HepG2 (cell line): ENCODE measurements at regions not wholly inside any gene's neighbourhood (a gene's known extent, or its start where the extent isn't known, plus 50 kb on each side); places are given as distances from the start of the nearest gene placed in this dataset.

Experiments
- NFRKB ChIP-seq: fragments of 450-650 bp; IDR thresholded peaks from 2 replicates; pipeline ENCODE4 v1.6.1; 2017
- TOPORS ChIP-seq: sonication (generic); formaldehyde crosslinking; IDR thresholded peaks from 2 replicates; pipeline ENCODE4 v1.8.0; 2023; ENCODE audit warnings: mild to moderate bottlenecking, missing genetic modification reagents
- TF ChIP-seq, protein P1 (sequence below): sonication (generic); formaldehyde crosslinking; IDR thresholded peaks from 2 replicates; pipeline ENCODE4 v1.4.0; 2020; ENCODE audit warnings: mild to moderate bottlenecking, missing genetic modification reagents

- TF ChIP-seq, protein P1, sequence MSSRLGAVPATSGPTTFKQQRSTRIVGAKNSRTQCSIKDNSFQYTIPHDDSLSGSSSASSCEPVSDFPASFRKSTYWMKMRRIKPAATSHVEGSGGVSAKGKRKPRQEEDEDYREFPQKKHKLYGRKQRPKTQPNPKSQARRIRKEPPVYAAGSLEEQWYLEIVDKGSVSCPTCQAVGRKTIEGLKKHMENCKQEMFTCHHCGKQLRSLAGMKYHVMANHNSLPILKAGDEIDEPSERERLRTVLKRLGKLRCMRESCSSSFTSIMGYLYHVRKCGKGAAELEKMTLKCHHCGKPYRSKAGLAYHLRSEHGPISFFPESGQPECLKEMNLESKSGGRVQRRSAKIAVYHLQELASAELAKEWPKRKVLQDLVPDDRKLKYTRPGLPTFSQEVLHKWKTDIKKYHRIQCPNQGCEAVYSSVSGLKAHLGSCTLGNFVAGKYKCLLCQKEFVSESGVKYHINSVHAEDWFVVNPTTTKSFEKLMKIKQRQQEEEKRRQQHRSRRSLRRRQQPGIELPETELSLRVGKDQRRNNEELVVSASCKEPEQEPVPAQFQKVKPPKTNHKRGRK (CRISPR knock-in tag) = no peak
- no peak for TF ChIP-seq NFRKB
- no peak for TF ChIP-seq TOPORS
Measured at GRCh38 chr3:73204841-73205240, 143.4 kb downstream of the EBLN2 start.
